AG09319 (cell line): ENCODE measurements at regions not wholly inside any gene's neighbourhood (a gene's known extent, or its start where the extent isn't known, plus 50 kb on each side); places are given as distances from the start of the nearest gene placed in this dataset.
"Not testable (repeated sequence)": the region's sequence is repeated elsewhere in the genome, so short reads cannot be mapped to it uniquely, and the experiment has no call there.

Source experiments
- DNase-seq: peaks from one replicate; pipeline ENCODE4 v3.0.0-alpha.2; 2010; ENCODE audit warnings: low read depth; ENCODE audit errors: extremely low read depth
- CTCF ChIP-seq: IDR thresholded peaks from 2 replicates; pipeline ENCODE4 v1.5.1; 2011; ENCODE audit warnings: low read depth, mild to moderate bottlenecking, inconsistent platforms, low read length, moderate library complexity

- TF ChIP-seq CTCF = no peak
- no peak for DNase-seq
Measured at GRCh38 chr14:37992499-37992898, 215.2 kb upstream of the SSTR1 start.

- no peak for TF ChIP-seq CTCF
- DNase-seq = no peak
Measured at GRCh38 chr14:37994846-37995372, 212.8 kb upstream of the SSTR1 start.

GRCh38 chr14:37997017-37997416 is 210.7 kb upstream of the SSTR1 start:
- no peak for TF ChIP-seq CTCF

GRCh38 chr14:38000340-38000739 is 207.4 kb upstream of the SSTR1 start:
- TF ChIP-seq CTCF = no peak
- DNase-seq = no peak

More at GRCh38 chr14:37997017-37997416, 210.7 kb upstream of the SSTR1 start:
- no peak for DNase-seq

- no peak for TF ChIP-seq CTCF
- DNase-seq = no peak
Measured at GRCh38 chr14:38001501-38001900, 206.2 kb upstream of the SSTR1 start.

GRCh38 chr14:38003746-38004609 is 203.7 kb upstream of the SSTR1 start:
- DNase-seq = no peak
- no peak for TF ChIP-seq CTCF

GRCh38 chr14:38004610-38004879 is 203.2 kb upstream of the SSTR1 start:
- no peak for DNase-seq
- no peak for TF ChIP-seq CTCF

- not testable (repeated sequence) for DNase-seq
Measured at GRCh38 chr14:38011156-38011555, 196.5 kb upstream of the SSTR1 start.
